Liver (tissue), 8 donors: ENCODE measurements at regions not wholly inside any gene's neighbourhood (a gene's known extent, or its start where the extent isn't known, plus 50 kb on each side); places are given as distances from the start of the nearest gene placed in this dataset.

Experiments
- DNase-seq: peaks from one replicate; pipeline ENCODE4 v3.0.0-alpha.2; 2017; ENCODE audit warnings: low spot score
- H3K27ac ChIP-seq, 2 donors: one replicate each; pipeline ENCODE4 v1.7.0; 2013; ENCODE audit warnings: inconsistent platforms in 2 of 2, low read length in 2 of 2, control low read depth in 1 of 2, low read depth in 1 of 2, mild to moderate bottlenecking in 1 of 2
- H3K27me3 ChIP-seq, 4 donors: one replicate each; pipeline versions ENCODE4 v1.6.1 to v1.7.0; 2013; ENCODE audit warnings: low read length in 3 of 4, inconsistent platforms in 1 of 4, mild to moderate bottlenecking in 1 of 4, moderate library complexity in 1 of 4; ENCODE audit not compliant: control insufficient read depth in 4 of 4, insufficient read depth in 4 of 4
- H3K36me3 ChIP-seq, 4 donors: one replicate each; pipeline versions ENCODE4 v1.6.1 to v1.7.0; 2013; ENCODE audit warnings: low read length in 3 of 4, mild to moderate bottlenecking in 3 of 4, low read depth in 1 of 4, moderate library complexity in 1 of 4; ENCODE audit not compliant: control insufficient read depth in 4 of 4, insufficient read depth in 3 of 4
- H3K4me1 ChIP-seq, 4 donors: one replicate each; pipeline versions ENCODE4 v1.6.1 to v1.7.0; 2013; ENCODE audit warnings: low read length in 3 of 4, mild to moderate bottlenecking in 3 of 4, moderate library complexity in 1 of 4; ENCODE audit not compliant: control insufficient read depth in 4 of 4, insufficient read depth in 4 of 4
- H3K4me3 ChIP-seq, 3 donors: one replicate each; pipeline versions ENCODE4 v1.6.1 to v1.7.0; 2013; ENCODE audit warnings: low read length in 3 of 3, control low read depth in 1 of 3, low read depth in 1 of 3, mild to moderate bottlenecking in 1 of 3
- H3K9ac ChIP-seq, 2 donors: one replicate each; pipeline ENCODE4 v1.7.0; 2013; ENCODE audit warnings: low read length in 2 of 2, mild to moderate bottlenecking in 2 of 2, moderate library complexity in 2 of 2, control low read depth in 1 of 2, low read depth in 1 of 2
- H3K9me3 ChIP-seq, 4 donors: one replicate each; pipeline versions ENCODE4 v1.6.1 to v1.7.0; 2013; ENCODE audit warnings: low read length in 3 of 4; ENCODE audit not compliant: control insufficient read depth in 4 of 4
- ATF3 ChIP-seq: IDR thresholded peaks from 2 replicates; pipeline ENCODE4 v1.6.1; 2016; ENCODE audit warnings: antibody characterized with exemption
- CTCF ChIP-seq: fragments of 150-350 bp; IDR thresholded peaks from 2 replicates; pipeline ENCODE4 v1.5.1; 2017; ENCODE audit warnings: improper control_type of control experiment, low read depth, low read length; ENCODE audit not compliant: missing input control
- EGR1 ChIP-seq, 2 donors: IDR thresholded peaks; 2 replicates each; pipeline ENCODE4 v1.6.1; 2016 to 2018; ENCODE audit warnings: antibody characterized with exemption in 2 of 2, low read depth in 2 of 2
- FOXA1 ChIP-seq: IDR thresholded peaks from 2 replicates; pipeline ENCODE4 v1.6.1; 2016; ENCODE audit warnings: antibody characterized with exemption
- FOXA2 ChIP-seq: IDR thresholded peaks from 2 replicates; pipeline ENCODE4 v1.6.1; 2016; ENCODE audit warnings: antibody characterized with exemption
- GABPA ChIP-seq, 2 donors: IDR thresholded peaks in 1 of 2; conservative IDR thresholded peaks in 1 of 2; 2 replicates each; pipeline ENCODE4 v1.6.1; 2016; ENCODE audit warnings: antibody characterized with exemption in 2 of 2, mild to moderate bottlenecking in 1 of 2, moderate library complexity in 1 of 2
- HNF4A ChIP-seq, 2 donors: conservative IDR thresholded peaks; 2 replicates each; pipeline ENCODE4 v1.6.1; 2016; ENCODE audit warnings: antibody characterized with exemption in 2 of 2, mild to moderate bottlenecking in 2 of 2
- HNF4G ChIP-seq: IDR thresholded peaks from 2 replicates; pipeline ENCODE4 v1.6.1; 2016; ENCODE audit warnings: antibody characterized with exemption
- JUND ChIP-seq, 2 donors: IDR thresholded peaks; 2 replicates each; pipeline ENCODE4 v1.6.1; 2016; ENCODE audit warnings: antibody characterized with exemption in 2 of 2
- MAX ChIP-seq: IDR thresholded peaks from 2 replicates; pipeline ENCODE4 v1.6.1; 2016; ENCODE audit warnings: antibody characterized with exemption
- NR2F2 ChIP-seq: IDR thresholded peaks from 2 replicates; pipeline ENCODE4 v1.6.1; 2016; ENCODE audit warnings: antibody characterized with exemption
- RAD21 ChIP-seq, 2 donors: IDR thresholded peaks; 2 replicates each; pipeline ENCODE4 v1.6.1; 2016; ENCODE audit warnings: antibody characterized with exemption in 2 of 2, mild to moderate bottlenecking in 2 of 2
- REST ChIP-seq: IDR thresholded peaks from 2 replicates; pipeline ENCODE4 v1.6.1; 2016; ENCODE audit warnings: antibody characterized with exemption, mild to moderate bottlenecking
- RXRA ChIP-seq, 2 donors: IDR thresholded peaks; 2 replicates each; pipeline ENCODE4 v1.6.1; 2017 to 2018; ENCODE audit warnings: antibody characterized with exemption in 2 of 2, mild to moderate bottlenecking in 1 of 2
- SP1 ChIP-seq: IDR thresholded peaks from 2 replicates; pipeline ENCODE4 v1.6.1; 2018; ENCODE audit warnings: antibody characterized with exemption, mild to moderate bottlenecking
- TAF1 ChIP-seq: conservative IDR thresholded peaks from 2 replicates; pipeline ENCODE4 v1.6.1; 2016; ENCODE audit warnings: antibody characterized with exemption, mild to moderate bottlenecking
- YY1 ChIP-seq: IDR thresholded peaks from 2 replicates; pipeline ENCODE4 v1.6.1; 2016; ENCODE audit warnings: antibody characterized with exemption, mild to moderate bottlenecking
- ZBTB33 ChIP-seq: IDR thresholded peaks from 2 replicates; pipeline ENCODE4 v1.6.1; 2016; ENCODE audit warnings: antibody characterized with exemption
- WGBS: extraction: QIAGEN DNeasy Blood & Tissue Kit; methylation state at CpG from one replicate; pipeline ENCODE4 v1.1.7; 2013; 5-methylcytosine and 5-hydroxymethylcytosine counted together
- donor health status: healthy.
- donor health status: healthy.
- donor health status: healthy.
- donor health status: healthy.
- donor health status: healthy.

GRCh38 chr2:103961862-103962261, 892.1 kb upstream of the POU3F3 start:
- Histone ChIP-seq H3K36me3 (no peaks in the 10 kb centered on the region), H3K27me3 (no peaks in the 10 kb centered on the region), H3K4me3 (no peak overlapping the region), H3K9me3 (no peaks in the 10 kb centered on the region), H3K4me1 (peaks cover 0 to 29% (median 25%) of the 10 kb centered on the region in 4 donors), H3K27ac (no peak overlapping the region), H3K9ac (no peak overlapping the region)
- TF ChIP-seq NR2F2 (no peak), FOXA1 (no peak), GABPA (IDR thresholded peaks at IDR 0.05 in 1 of 2, conservative IDR thresholded peaks at IDR 0.05 in 1 of 2) (no peak), HNF4A (conservative IDR thresholded peaks at IDR 0.05) (no peak), RAD21 (IDR thresholded peaks at IDR 0.05) (no peak), REST (no peak), SP1 (no peak), HNF4G (no peak), MAX (no peak), CTCF (no peak), ATF3 (no peak), TAF1 (no peak), ZBTB33 (no peak), FOXA2 (no peak), RXRA (IDR thresholded peaks at IDR 0.05) (no peak), EGR1 (IDR thresholded peaks at IDR 0.05; ENCODE audit: low read depth in 2 of 2) (no peak), YY1 (no peak), JUND (IDR thresholded peaks at IDR 0.05) (no peak)
- DNase-seq, result no peak
- 92% methylated on average over 4 of the region's 4 CpGs for WGBS

- Histone ChIP-seq H3K9ac (no peak overlapping the region), H3K27me3 (no peaks in the 10 kb centered on the region), H3K36me3 (no peaks in the 10 kb centered on the region), H3K4me1 (peaks cover 0 to 29% (median 25%) of the 10 kb centered on the region in 4 donors), H3K9me3 (no peaks in the 10 kb centered on the region), H3K4me3 (no peak overlapping the region), H3K27ac (no peak overlapping the region)
- no peak for DNase-seq
- WGBS, result 87% methylated on average over 4 of the region's 4 CpGs
- no peak for TF ChIP-seq RAD21 (IDR thresholded peaks at IDR 0.05)
- no peak for TF ChIP-seq TAF1
- no peak for TF ChIP-seq EGR1 (IDR thresholded peaks at IDR 0.05; ENCODE audit: low read depth in 2 of 2)
- TF ChIP-seq HNF4A (conservative IDR thresholded peaks at IDR 0.05), result no peak
- TF ChIP-seq SP1, result no peak
- no peak for TF ChIP-seq ZBTB33
- no peak for TF ChIP-seq RXRA (IDR thresholded peaks at IDR 0.05)
- TF ChIP-seq FOXA2, result no peak
- TF ChIP-seq HNF4G, result no peak
- no peak for TF ChIP-seq YY1
- TF ChIP-seq GABPA (IDR thresholded peaks at IDR 0.05 in 1 of 2, conservative IDR thresholded peaks at IDR 0.05 in 1 of 2), result no peak
- TF ChIP-seq FOXA1, result no peak
- TF ChIP-seq REST, result no peak
Observed at GRCh38 chr2:103962670-103963069, 891.2 kb upstream of the POU3F3 start.
